H1 (cell line): ENCODE measurements at regions not wholly inside any gene's neighbourhood (a gene's known extent, or its start where the extent isn't known, plus 50 kb on each side); places are given as distances from the start of the nearest gene placed in this dataset.

Source experiments
- CTCF ChIA-PET: fragments of 300-600 bp; sonication (Branson Sonifier 250); formaldehyde crosslinking; loops from one replicate; lab custom pipeline; 2021; ENCODE audit not compliant: partially characterized antibody; lab: Charles Lee
- POLR2A ChIA-PET: fragments of 300-600 bp; sonication (Branson Sonifier 250); formaldehyde crosslinking; loops from one replicate; lab custom pipeline; 2021; ENCODE audit warnings: inconsistent platforms; ENCODE audit not compliant: partially characterized antibody; lab: Charles Lee
- DNase-seq, 2 experiments: peaks; one replicate each; pipeline versions ENCODE4 v3.0.0 to v3.0.0-alpha.2; 2010 to 2022; ENCODE audit warnings: low spot score in 2 of 2, low read depth in 1 of 2, mixed read lengths in 1 of 2
- FAIRE-seq: peaks from 2 replicates; lab custom pipeline; 2011; peaks lifted over from hg19 to GRCh38; lab: Jason Lieb, UNC
- H2AFZ ChIP-seq: 2 replicates; pipeline ENCODE4 v1.8.1; 2012; ENCODE audit warnings: low read length, inconsistent platforms
- H2AK5ac ChIP-seq: 2 replicates; pipeline ENCODE4 v1.6.1; 2013; ENCODE audit warnings: low read depth, low read length
- H2BK120ac ChIP-seq: replicated peaks from 2 replicates; pipeline ENCODE3; 2013; ENCODE audit warnings: low read depth, low read length, inconsistent platforms
- H2BK12ac ChIP-seq: 2 replicates; pipeline ENCODE4 v1.6.1; 2013; ENCODE audit warnings: low read depth, low read length
- H2BK15ac ChIP-seq: 2 replicates; pipeline ENCODE4 v1.6.1; 2013; ENCODE audit warnings: low read length
- H2BK20ac ChIP-seq: 2 replicates; pipeline ENCODE4 v1.6.1; 2013; ENCODE audit warnings: low read length
- H2BK5ac ChIP-seq: 2 replicates; pipeline ENCODE4 v1.6.1; 2013; ENCODE audit warnings: low read depth, low read length
- H3K14ac ChIP-seq: 2 replicates; pipeline ENCODE4 v1.6.1; 2013; ENCODE audit warnings: inconsistent platforms; ENCODE audit not compliant: insufficient read length
- H3K18ac ChIP-seq: 2 replicates; pipeline ENCODE4 v1.6.1; 2013; ENCODE audit warnings: low read length; ENCODE audit errors: extremely low read depth
- H3K23ac ChIP-seq: 2 replicates; pipeline ENCODE4 v1.6.1; 2013; ENCODE audit warnings: inconsistent platforms; ENCODE audit not compliant: insufficient read length
- H3K23me2 ChIP-seq: 2 replicates; pipeline ENCODE4 v1.6.1; 2013; ENCODE audit warnings: low read depth, low read length
- H3K27ac ChIP-seq: 2 replicates; pipeline ENCODE4 v1.6.1; 2011; ENCODE audit warnings: low read depth, low read length, inconsistent platforms
- H3K27me3 ChIP-seq, 4 experiments: replicated peaks in 1 of 4; 1 replicate in 1 of 4; 2 replicates in 3 of 4; pipeline versions ENCODE4 v1.6.1 to v1.8.1; 2011 to 2013; ENCODE audit warnings: low read length in 3 of 4, mild to moderate bottlenecking in 3 of 4, inconsistent platforms in 2 of 4, mixed read lengths in 2 of 4, moderate library complexity in 1 of 4; ENCODE audit not compliant: control insufficient read depth in 3 of 4, insufficient read depth in 3 of 4; ENCODE audit errors: extremely low read depth in 1 of 4
- H3K36me3 ChIP-seq, 4 experiments: 2 replicates each; pipeline versions ENCODE4 v1.6.1 to v1.8.1; 2011 to 2013; ENCODE audit warnings: mild to moderate bottlenecking in 4 of 4, low read length in 3 of 4, moderate library complexity in 2 of 4, control low read depth in 1 of 4, inconsistent platforms in 1 of 4; ENCODE audit not compliant: insufficient read depth in 4 of 4, control insufficient read depth in 2 of 4
- H3K4ac ChIP-seq: replicated peaks from 2 replicates; pipeline ENCODE3; 2013; ENCODE audit warnings: low read length, low read depth, mixed read lengths, inconsistent platforms; ENCODE audit not compliant: insufficient read length
- H3K4me1 ChIP-seq, 4 experiments: replicated peaks in 1 of 4; 1 replicate in 1 of 4; 2 replicates in 3 of 4; pipeline versions ENCODE4 v1.6.1 to v1.8.1; 2011 to 2013; ENCODE audit warnings: low read length in 3 of 4, inconsistent platforms in 2 of 4, mixed read lengths in 1 of 4; ENCODE audit not compliant: insufficient read depth in 4 of 4, control insufficient read depth in 3 of 4
- H3K4me2 ChIP-seq, 2 experiments: 2 replicates each; pipeline versions ENCODE4 v1.6.1 to v1.8.1; 2011 to 2013; ENCODE audit warnings: low read depth in 2 of 2, low read length in 2 of 2, control low read depth in 1 of 2, inconsistent platforms in 1 of 2, mild to moderate bottlenecking in 1 of 2; ENCODE audit not compliant: insufficient read depth in 1 of 2
- H3K4me3 ChIP-seq, 4 experiments: fragments of 200-600, 300-600 bp in 1 of 4; sonication (generic), shearing (Covaris generic), sonication (Bioruptor Twin) in 1 of 4; 2 replicates each; pipeline versions ENCODE4 v1.5.1 to v1.8.1; 2011 to 2016; ENCODE audit warnings: low read length in 4 of 4, low read depth in 3 of 4, control low read depth in 2 of 4, inconsistent platforms in 2 of 4, mild to moderate bottlenecking in 2 of 4, mixed read lengths in 1 of 4, moderate library complexity in 1 of 4; ENCODE audit not compliant: insufficient read depth in 2 of 4; ENCODE audit errors: extremely low read depth in 1 of 4
- H3K56ac ChIP-seq: replicated peaks from 2 replicates; pipeline ENCODE3; 2013; ENCODE audit warnings: low read depth, mild to moderate bottlenecking, mixed read lengths, low read length, inconsistent platforms; ENCODE audit not compliant: insufficient read length
- H3K79me1 ChIP-seq: 2 replicates; pipeline ENCODE4 v1.6.1; 2013; ENCODE audit warnings: low read depth, low read length, control low read depth
- H3K79me2 ChIP-seq, 2 experiments: 2 replicates each; pipeline versions ENCODE4 v1.6.1 to v1.8.1; 2012 to 2013; ENCODE audit warnings: low read length in 2 of 2, mild to moderate bottlenecking in 2 of 2, inconsistent platforms in 1 of 2; ENCODE audit not compliant: insufficient read depth in 2 of 2, control insufficient read depth in 1 of 2
- H3K9ac ChIP-seq, 4 experiments: replicated peaks in 1 of 4; 1 replicate in 1 of 4; 2 replicates in 3 of 4; pipeline versions ENCODE4 v1.6.1 to v1.8.1; 2011 to 2013; ENCODE audit warnings: low read depth in 3 of 4, low read length in 3 of 4, control low read depth in 2 of 4, mild to moderate bottlenecking in 2 of 4, moderate library complexity in 2 of 4, inconsistent platforms in 1 of 4; ENCODE audit errors: extremely low read depth in 1 of 4
- H3K9me3 ChIP-seq, 2 experiments: 2 replicates each; pipeline versions ENCODE4 v1.6.1 to v1.8.1; 2012 to 2013; ENCODE audit warnings: mild to moderate bottlenecking in 2 of 2, moderate library complexity in 2 of 2, control low read depth in 1 of 2, inconsistent platforms in 1 of 2, low read depth in 1 of 2, low read length in 1 of 2, mixed read lengths in 1 of 2; ENCODE audit not compliant: insufficient read depth in 2 of 2
- H4K20me1 ChIP-seq, 2 experiments: replicated peaks in 1 of 2; 2 replicates each; pipeline versions ENCODE3 to v1.8.1; 2011 to 2013; ENCODE audit warnings: inconsistent platforms in 2 of 2, low read length in 2 of 2, mild to moderate bottlenecking in 1 of 2; ENCODE audit not compliant: insufficient read depth in 2 of 2, control insufficient read depth in 1 of 2
- H4K5ac ChIP-seq: 2 replicates; pipeline ENCODE4 v1.6.1; 2013; ENCODE audit warnings: low read length, low read depth, mixed read lengths, inconsistent platforms; ENCODE audit not compliant: insufficient read length
- H4K8ac ChIP-seq: 2 replicates; pipeline ENCODE4 v1.8.0; 2013; ENCODE audit warnings: mild to moderate bottlenecking, moderate library complexity, low read length, inconsistent platforms; ENCODE audit not compliant: insufficient read depth; ENCODE audit errors: extremely low read depth
- H4K91ac ChIP-seq: replicated peaks from 2 replicates; pipeline ENCODE3; 2013; ENCODE audit warnings: low read length, mixed read lengths, inconsistent platforms; ENCODE audit not compliant: insufficient read length
- HDAC2 ChIP-seq, 2 experiments: fragments of 300-600 bp in 1 of 2; sonication (generic) in 1 of 2; IDR thresholded peaks; 2 replicates each; pipeline ENCODE4 v1.6.1; 2011 to 2012; ENCODE audit warnings: low read depth in 2 of 2, low read length in 2 of 2, mild to moderate bottlenecking in 2 of 2, moderate library complexity in 2 of 2, borderline replicate concordance in 1 of 2, inconsistent platforms in 1 of 2
- WGBS, 2 experiments: shearing (Covaris generic) in 1 of 2; methylation state at CpG; one replicate each; pipeline versions ENCODE4 v1.1.6 to v1.1.7; 2013 to 2015; ENCODE audit warnings: low lambda C conversion rate in 2 of 2, mixed read lengths in 2 of 2, inconsistent platforms in 1 of 2, low coverage in 1 of 2, missing lambda C conversion rate in 1 of 2; ENCODE audit not compliant: insufficient replicate concordance in 2 of 2, insufficient coverage in 1 of 2, insufficient read length in 1 of 2; ENCODE audit errors: extremely low coverage in 1 of 2, missing lambda C conversion rate in 1 of 2; 5-methylcytosine and 5-hydroxymethylcytosine counted together
- TF ChIP-seq, protein P1 (sequence below): IDR thresholded peaks from 2 replicates; pipeline ENCODE4 v1.6.1; 2012; ENCODE audit warnings: low read length, inconsistent platforms

DNA sequence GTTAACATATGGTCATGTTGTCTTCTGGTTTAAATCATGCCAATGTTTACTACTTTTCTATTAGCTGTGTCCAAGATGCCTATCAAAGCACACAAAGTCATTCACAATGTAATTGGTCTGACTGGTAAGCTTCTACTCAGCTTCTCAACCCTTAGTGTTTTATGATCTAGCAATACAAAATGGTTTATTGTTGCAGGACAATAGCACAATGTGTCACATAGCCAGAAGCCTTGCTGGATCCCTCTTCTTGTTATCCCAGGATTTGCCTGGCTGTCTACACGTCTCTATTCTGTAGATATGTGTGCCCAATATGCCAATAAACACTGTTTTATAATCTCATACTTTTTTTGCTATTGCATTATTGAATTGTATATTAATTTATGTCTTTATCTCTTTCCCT lies 1111.0 kb upstream of the AGA start:
- H3K14ac ChIP-seq: no peak overlapping the region
- TF ChIP-seq, protein P1, sequence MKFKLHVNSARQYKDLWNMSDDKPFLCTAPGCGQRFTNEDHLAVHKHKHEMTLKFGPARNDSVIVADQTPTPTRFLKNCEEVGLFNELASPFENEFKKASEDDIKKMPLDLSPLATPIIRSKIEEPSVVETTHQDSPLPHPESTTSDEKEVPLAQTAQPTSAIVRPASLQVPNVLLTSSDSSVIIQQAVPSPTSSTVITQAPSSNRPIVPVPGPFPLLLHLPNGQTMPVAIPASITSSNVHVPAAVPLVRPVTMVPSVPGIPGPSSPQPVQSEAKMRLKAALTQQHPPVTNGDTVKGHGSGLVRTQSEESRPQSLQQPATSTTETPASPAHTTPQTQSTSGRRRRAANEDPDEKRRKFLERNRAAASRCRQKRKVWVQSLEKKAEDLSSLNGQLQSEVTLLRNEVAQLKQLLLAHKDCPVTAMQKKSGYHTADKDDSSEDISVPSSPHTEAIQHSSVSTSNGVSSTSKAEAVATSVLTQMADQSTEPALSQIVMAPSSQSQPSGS: no peak
- TF ChIP-seq HDAC2 (IDR thresholded peaks at IDR 0.05; ENCODE audit: borderline replicate concordance in 1 of 2, low read depth in 2 of 2, low read length in 2 of 2): no peak
- ChIA-PET POLR2A (no interaction called here), CTCF (interaction anchor here (1.4 kb wide), 1 partner anchor 35 kb away, joined by 3 read pairs; no protein-coding TSS in a partner anchor)
- WGBS, 2 experiments: 50% methylated on average over 1 of the region's 1 CpG; no CpG with 5 or more reads in 1 of the 2 experiments
- no peaks in the 10 kb centered on the region for H3K36me3 ChIP-seq
- DNase-seq: no peak
- no peak overlapping the region for H3K27ac ChIP-seq
- no peak overlapping the region for H3K4me2 ChIP-seq
- no peak overlapping the region for H2BK120ac ChIP-seq
- no peak overlapping the region for H3K9ac ChIP-seq
- FAIRE-seq: no peak
- H4K5ac ChIP-seq: no peak overlapping the region
- H2BK5ac ChIP-seq: no peak overlapping the region
- H2AK5ac ChIP-seq: no peak overlapping the region
- no peak overlapping the region for H3K4ac ChIP-seq
- no peak overlapping the region for H2BK15ac ChIP-seq
- H3K23me2 ChIP-seq: no peaks in the 10 kb centered on the region
- H2BK20ac ChIP-seq: no peak overlapping the region
- no peaks in the 10 kb centered on the region for H3K9me3 ChIP-seq
- no peak overlapping the region for H3K18ac ChIP-seq
- no peak overlapping the region for H3K56ac ChIP-seq
- H3K4me3 ChIP-seq: no peak overlapping the region
- no peaks in the 10 kb centered on the region for H3K79me1 ChIP-seq
- no peak overlapping the region for H2BK12ac ChIP-seq
- H4K91ac ChIP-seq: no peak overlapping the region
- H4K20me1 ChIP-seq: no peaks in the 10 kb centered on the region
- no peak overlapping the region for H3K23ac ChIP-seq
- H3K4me1 ChIP-seq: no peaks in the 10 kb centered on the region
- H3K27me3 ChIP-seq: no peaks in the 10 kb centered on the region
- H2AFZ ChIP-seq: no peak overlapping the region
- no peaks in the 10 kb centered on the region for H3K79me2 ChIP-seq
- no peak overlapping the region for H4K8ac ChIP-seq
